ENCODE measurements at regions not wholly inside any gene's neighbourhood (a gene's known extent, or its start where the extent isn't known, plus 50 kb on each side); places are given as distances from the start of the nearest gene placed in this dataset.

DNA sequence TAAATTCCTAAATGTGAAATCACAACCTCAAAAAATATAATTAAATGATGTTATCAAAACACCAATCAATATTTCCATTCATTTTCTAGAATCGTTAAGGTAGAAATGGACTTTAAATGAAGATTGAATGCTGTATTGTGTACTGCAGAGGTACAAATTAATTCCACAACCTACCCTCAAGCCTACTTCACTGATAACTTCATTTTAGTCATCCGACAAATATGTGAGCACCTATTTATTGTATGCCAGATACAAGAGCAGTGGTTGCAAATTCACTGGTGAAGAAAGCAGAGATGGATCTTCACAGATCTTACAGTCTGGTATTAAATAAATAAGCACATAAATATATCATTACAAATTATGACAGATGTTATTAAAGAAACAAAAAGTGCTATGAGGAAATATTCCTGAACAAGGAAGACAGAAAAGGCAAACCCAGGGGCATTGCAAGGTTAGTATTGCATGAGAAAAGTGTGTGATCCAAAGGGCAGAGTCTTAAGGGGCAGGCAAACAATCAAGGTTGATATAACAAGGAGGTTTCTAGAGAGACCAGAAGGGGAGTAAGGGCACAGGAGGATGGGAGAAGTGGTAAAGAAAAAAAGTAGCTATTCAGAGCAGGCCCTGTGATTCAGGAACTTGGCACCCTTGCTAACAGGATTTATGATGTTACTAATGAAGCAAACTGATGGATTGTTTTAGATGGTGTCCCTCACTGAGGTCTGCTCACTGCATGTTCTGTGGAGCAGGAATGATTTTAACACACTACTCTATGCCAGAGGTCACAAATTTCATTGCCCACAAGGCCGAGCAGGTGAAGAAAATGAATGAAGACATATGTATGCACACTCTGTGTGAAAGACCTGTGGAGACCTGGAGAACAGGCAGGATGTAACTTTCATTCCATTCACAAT lies 128.0 kb upstream of the CCDC150 start:
- TF ChIP-seq, protein P1, sequence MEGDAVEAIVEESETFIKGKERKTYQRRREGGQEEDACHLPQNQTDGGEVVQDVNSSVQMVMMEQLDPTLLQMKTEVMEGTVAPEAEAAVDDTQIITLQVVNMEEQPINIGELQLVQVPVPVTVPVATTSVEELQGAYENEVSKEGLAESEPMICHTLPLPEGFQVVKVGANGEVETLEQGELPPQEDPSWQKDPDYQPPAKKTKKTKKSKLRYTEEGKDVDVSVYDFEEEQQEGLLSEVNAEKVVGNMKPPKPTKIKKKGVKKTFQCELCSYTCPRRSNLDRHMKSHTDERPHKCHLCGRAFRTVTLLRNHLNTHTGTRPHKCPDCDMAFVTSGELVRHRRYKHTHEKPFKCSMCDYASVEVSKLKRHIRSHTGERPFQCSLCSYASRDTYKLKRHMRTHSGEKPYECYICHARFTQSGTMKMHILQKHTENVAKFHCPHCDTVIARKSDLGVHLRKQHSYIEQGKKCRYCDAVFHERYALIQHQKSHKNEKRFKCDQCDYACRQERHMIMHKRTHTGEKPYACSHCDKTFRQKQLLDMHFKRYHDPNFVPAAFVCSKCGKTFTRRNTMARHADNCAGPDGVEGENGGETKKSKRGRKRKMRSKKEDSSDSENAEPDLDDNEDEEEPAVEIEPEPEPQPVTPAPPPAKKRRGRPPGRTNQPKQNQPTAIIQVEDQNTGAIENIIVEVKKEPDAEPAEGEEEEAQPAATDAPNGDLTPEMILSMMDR (IDR thresholded peaks at IDR 0.05) = no peak
- no peak for TF ChIP-seq POLR2A (IDR thresholded peaks at IDR 0.05)
- H3K27ac ChIP-seq = peak overlapping the region in 3 of 4 donors; percentile 64 to 80 (median 71)
- no peaks in the 10 kb centered on the region for H3K9me3 ChIP-seq
- intact Hi-C loops (cut with DNase I) = no loop called here
- peaks cover 14 to 83% (median 29%) of the 10 kb centered on the region in 3 donors for H3K4me1 ChIP-seq
- WGBS, 2 donors = 31 to 50% methylated on average over 3 of the region's 3 CpGs
- H3K4me3 ChIP-seq = no peak overlapping the region
- no peak for DNase-seq
- no peaks in the 10 kb centered on the region for H3K36me3 ChIP-seq
- H3K27me3 ChIP-seq = no peaks in the 10 kb centered on the region

DNA sequence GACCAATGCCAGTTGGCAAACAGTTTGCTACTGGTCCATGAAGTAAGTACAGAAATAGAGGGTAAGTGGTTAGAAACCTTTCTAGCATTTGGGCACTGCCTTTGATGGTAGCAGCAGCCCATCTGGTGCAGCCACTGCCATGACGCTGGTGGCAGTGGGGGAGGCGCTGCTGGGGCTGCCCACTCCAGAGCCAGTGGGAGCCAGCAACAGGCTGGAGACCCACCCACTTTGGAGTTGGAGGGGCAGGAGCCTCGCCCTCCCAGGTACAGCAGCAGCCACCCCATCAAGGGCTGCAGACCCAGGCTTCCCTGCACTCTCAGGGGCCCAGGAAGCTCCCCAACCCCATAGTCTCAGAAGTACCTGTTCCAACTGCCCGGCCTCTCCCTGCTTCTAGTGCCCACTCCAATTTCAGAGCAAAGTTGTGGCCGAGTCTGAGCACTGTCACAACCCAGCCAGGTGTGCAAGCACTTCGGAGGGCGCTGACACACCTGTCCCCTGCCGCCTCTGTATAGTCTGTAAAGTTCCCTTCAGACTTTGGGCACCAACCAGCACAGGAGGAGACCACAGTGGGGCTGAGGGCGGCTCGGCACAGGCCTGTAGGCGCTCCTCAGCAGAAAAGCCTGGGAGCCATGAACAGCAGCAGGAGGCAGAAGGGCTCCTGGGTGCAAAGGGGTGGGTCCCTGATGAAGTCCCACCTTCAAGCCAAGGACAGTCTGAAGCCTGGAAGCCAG lies 125.6 kb upstream of the CCDC150 start:
- TF ChIP-seq, protein P1 (IDR thresholded peaks at IDR 0.05) = no peak
- 100% methylated on average over 1 to 2 of the region's 11 CpGs for WGBS, 2 donors

DNA sequence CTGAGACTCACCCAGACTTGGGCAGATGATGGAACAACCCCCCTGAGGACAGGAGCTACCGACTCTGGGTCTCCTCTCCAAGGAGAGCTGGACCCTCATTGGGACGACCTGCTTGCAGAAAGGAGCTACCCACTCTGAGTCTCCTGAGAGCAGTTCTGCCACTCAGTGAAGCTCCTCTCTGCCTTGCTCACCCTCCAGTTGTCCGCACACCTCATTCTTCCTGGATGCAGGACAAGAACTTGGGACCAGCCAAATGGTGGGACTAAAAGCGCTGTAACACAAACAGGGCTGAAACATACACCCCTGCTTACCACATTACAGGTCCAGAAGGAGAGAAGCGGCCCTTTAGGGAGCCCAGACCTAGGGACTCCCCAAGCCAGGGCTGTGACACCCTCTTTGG lies 124.9 kb upstream of the CCDC150 start:
- Histone ChIP-seq H3K36me3 (no peaks in the 10 kb centered on the region), H3K4me3 (peak overlapping the region in 3 of 4 donors; percentile 18 to 26 (median 23)), H3K27ac (peak overlapping the region; percentile 10 to 84 (median 68)), H3K27me3 (no peaks in the 10 kb centered on the region), H3K4me1 (peaks cover 14 to 83% (median 29%) of the 10 kb centered on the region in 3 donors), H3K9me3 (no peaks in the 10 kb centered on the region)
- intact Hi-C loops (cut with DNase I) = no loop called here
- TF ChIP-seq, protein P1 (IDR thresholded peaks at IDR 0.05) = no peak
- TF ChIP-seq POLR2A (IDR thresholded peaks at IDR 0.05) = no peak
- WGBS, 2 donors = no CpG with 5 or more reads among the region's 5 CpGs
- DNase-seq = no peak

More for the DNA sequence above, 125.6 kb upstream of the CCDC150 start:
- intact Hi-C loops (cut with DNase I) = no loop called here
- peak overlapping the region in 3 of 4 donors; percentile 66 to 84 (median 69) for H3K27ac ChIP-seq
- H3K9me3 ChIP-seq = no peaks in the 10 kb centered on the region
- H3K27me3 ChIP-seq = no peaks in the 10 kb centered on the region
- H3K4me3 ChIP-seq = no peak overlapping the region
- no peak for DNase-seq
- no peaks in the 10 kb centered on the region for H3K36me3 ChIP-seq
- peaks cover 14 to 83% (median 29%) of the 10 kb centered on the region in 3 donors for H3K4me1 ChIP-seq

DNA sequence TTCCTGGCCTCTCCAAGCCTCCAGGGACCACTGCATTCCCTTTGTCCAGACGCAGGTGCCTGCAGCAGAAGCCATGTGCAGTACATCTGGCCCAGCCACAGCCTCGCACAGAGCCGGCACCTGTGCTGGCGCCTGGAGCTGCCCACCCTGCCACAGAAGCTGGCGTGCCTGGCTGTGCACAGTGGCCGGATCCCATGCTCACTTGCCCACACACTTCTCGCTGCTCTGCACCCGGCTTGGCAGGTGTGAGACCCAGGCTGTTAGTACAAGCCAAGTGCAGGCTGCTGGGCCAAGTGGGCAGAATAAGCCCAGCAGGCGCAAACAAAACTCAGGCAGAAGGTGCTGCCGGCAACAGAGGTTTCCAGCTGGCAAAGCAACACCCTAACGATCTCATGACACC lies 124.5 kb upstream of the CCDC150 start:
- Histone ChIP-seq H3K4me3 (peak overlapping the region in 3 of 4 donors; percentile 18 to 26 (median 23)), H3K9me3 (no peaks in the 10 kb centered on the region), H3K27ac (peak overlapping the region; percentile 10 to 84 (median 68)), H3K27me3 (no peaks in the 10 kb centered on the region), H3K4me1 (peaks cover 14 to 79% (median 27%) of the 10 kb centered on the region in 3 donors), H3K36me3 (no peaks in the 10 kb centered on the region)
- TF ChIP-seq POLR2A (IDR thresholded peaks at IDR 0.05) = no peak
- TF ChIP-seq, protein P1 (IDR thresholded peaks at IDR 0.05) = no peak
- intact Hi-C loops (cut with DNase I) = no loop called here
- WGBS, 2 donors = 31 to 62% methylated on average over 6 of the region's 11 CpGs
- DNase-seq = no peak

DNA sequence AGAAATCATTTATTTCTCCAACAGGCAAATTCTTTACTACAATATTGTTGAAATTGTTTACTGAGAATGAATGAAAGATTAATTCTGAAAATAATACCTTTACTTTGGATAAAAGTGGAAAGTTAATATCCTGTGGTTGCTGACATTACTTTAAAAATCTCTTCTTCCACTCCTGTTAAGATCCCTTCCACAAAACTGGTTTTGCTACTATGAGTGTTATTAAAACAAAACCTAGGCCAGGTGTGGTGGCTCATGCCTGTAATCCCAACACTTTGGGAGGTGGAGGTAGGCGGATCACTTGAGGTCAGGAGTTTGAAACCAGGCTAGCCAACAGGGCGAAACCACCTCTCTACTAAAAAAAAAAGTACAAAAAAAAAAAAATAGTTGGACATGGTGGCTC lies 123.9 kb upstream of the CCDC150 start:
- no peak for TF ChIP-seq POLR2A (IDR thresholded peaks at IDR 0.05)
- TF ChIP-seq, protein P1 (IDR thresholded peaks at IDR 0.05) = no peak
- no peak for DNase-seq
- H3K9me3 ChIP-seq = no peaks in the 10 kb centered on the region
- H3K27ac ChIP-seq = peak overlapping the region in 3 of 4 donors; percentile 69 to 84 (median 74)
- no peaks in the 10 kb centered on the region for H3K27me3 ChIP-seq
- H3K4me3 ChIP-seq = no peak overlapping the region
- peaks cover 14 to 74% (median 25%) of the 10 kb centered on the region in 3 donors for H3K4me1 ChIP-seq
- 33 to 51% methylated on average over 1 to 2 of the region's 2 CpGs for WGBS, 2 donors
- no peaks in the 10 kb centered on the region for H3K36me3 ChIP-seq
- intact Hi-C loops (cut with DNase I) = no loop called here
